Ascending aorta (tissue), 2 donors: ENCODE measurements at regions not wholly inside any gene's neighbourhood (a gene's known extent, or its start where the extent isn't known, plus 50 kb on each side); places are given as distances from the start of the nearest gene placed in this dataset.

Experiments used
- DNase-seq, 2 donors: peaks; one replicate each; pipeline ENCODE4 v3.0.0-alpha.2; 2019; ENCODE audit warnings: low spot score in 2 of 2
- H3K27ac ChIP-seq, 2 donors: fragments of 200-600 bp; sonication (generic); one replicate each; pipeline ENCODE4 v1.5.1; 2016 to 2017; ENCODE audit warnings: mild to moderate bottlenecking in 1 of 2
- H3K27me3 ChIP-seq: fragments of 200-600 bp; sonication (generic); one replicate; pipeline ENCODE4 v1.5.1; 2017
- H3K36me3 ChIP-seq, 2 donors: fragments of 200-600 bp; sonication (generic); one replicate each; pipeline ENCODE4 v1.5.1; 2016
- H3K4me1 ChIP-seq, 2 donors: fragments of 200-600 bp; sonication (generic); one replicate each; pipeline ENCODE4 v1.5.1; 2016 to 2017; ENCODE audit warnings: mild to moderate bottlenecking in 1 of 2
- H3K4me3 ChIP-seq, 2 donors: fragments of 200-600 bp; sonication (generic); one replicate each; pipeline ENCODE4 v1.5.1; 2016 to 2017; ENCODE audit warnings: mild to moderate bottlenecking in 1 of 2
- H3K9me3 ChIP-seq, 2 donors: fragments of 200-600 bp; sonication (generic); one replicate each; pipeline ENCODE4 v1.5.1; 2016
- intact Hi-C: fragments of 100-400 bp; cut with DNase I; formaldehyde crosslinking; loops from one replicate; pipeline ENCODE4 v1.15.1; 2023
- TF ChIP-seq, protein P1 (sequence below), 3 experiments: fragments of 200-600 bp in 2 of 3; fragments of 450-650 bp in 1 of 3; sonication (generic) in 2 of 3; IDR thresholded peaks; one replicate each; pipeline ENCODE4 v1.5.1; 2016 to 2019; ENCODE audit warnings: antibody characterized with exemption in 3 of 3, mild to moderate bottlenecking in 1 of 3, moderate library complexity in 1 of 3

- Histone ChIP-seq H3K27ac (no peak overlapping the region), H3K4me3 (no peak overlapping the region), H3K4me1 (no peaks in the 10 kb centered on the region), H3K36me3 (no peaks in the 10 kb centered on the region), H3K9me3 (no peaks in the 10 kb centered on the region), H3K27me3 (no peaks in the 10 kb centered on the region)
- DNase-seq = no peak
- intact Hi-C loops = no loop called here
- TF ChIP-seq, protein P1, sequence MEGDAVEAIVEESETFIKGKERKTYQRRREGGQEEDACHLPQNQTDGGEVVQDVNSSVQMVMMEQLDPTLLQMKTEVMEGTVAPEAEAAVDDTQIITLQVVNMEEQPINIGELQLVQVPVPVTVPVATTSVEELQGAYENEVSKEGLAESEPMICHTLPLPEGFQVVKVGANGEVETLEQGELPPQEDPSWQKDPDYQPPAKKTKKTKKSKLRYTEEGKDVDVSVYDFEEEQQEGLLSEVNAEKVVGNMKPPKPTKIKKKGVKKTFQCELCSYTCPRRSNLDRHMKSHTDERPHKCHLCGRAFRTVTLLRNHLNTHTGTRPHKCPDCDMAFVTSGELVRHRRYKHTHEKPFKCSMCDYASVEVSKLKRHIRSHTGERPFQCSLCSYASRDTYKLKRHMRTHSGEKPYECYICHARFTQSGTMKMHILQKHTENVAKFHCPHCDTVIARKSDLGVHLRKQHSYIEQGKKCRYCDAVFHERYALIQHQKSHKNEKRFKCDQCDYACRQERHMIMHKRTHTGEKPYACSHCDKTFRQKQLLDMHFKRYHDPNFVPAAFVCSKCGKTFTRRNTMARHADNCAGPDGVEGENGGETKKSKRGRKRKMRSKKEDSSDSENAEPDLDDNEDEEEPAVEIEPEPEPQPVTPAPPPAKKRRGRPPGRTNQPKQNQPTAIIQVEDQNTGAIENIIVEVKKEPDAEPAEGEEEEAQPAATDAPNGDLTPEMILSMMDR (IDR thresholded peaks at IDR 0.05) = no peak
These were observed 106.3 kb downstream of the HNRNPD start for GRCh38 chr4:82267506-82267905.

DNA sequence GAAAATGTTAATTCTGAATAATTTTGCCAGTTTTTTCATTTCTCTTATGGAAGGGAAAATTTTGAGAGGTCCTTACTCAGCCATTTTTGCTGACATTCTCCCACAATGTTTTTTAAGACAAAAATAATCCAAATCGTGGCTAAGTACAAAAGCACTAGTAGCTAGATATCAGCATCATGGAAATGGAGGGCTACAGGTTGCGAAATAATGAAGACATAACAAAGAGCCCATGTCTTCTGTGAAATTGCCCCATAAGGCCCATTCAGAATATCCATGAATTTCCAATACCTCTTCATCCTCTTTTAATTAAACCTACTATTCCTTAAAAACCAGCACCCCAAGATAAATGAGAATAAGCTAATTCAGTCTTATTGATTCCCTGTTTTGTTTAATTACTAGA lies 107.4 kb downstream of the HNRNPD start:
- no peaks in the 10 kb centered on the region for H3K4me1 ChIP-seq
- H3K9me3 ChIP-seq = no peaks in the 10 kb centered on the region
- H3K27ac ChIP-seq = no peak overlapping the region
- TF ChIP-seq, protein P1 (IDR thresholded peaks at IDR 0.05) = no peak
- no peak overlapping the region for H3K4me3 ChIP-seq
- DNase-seq = no peak
- H3K36me3 ChIP-seq = no peaks in the 10 kb centered on the region
- intact Hi-C loops = no loop called here
- no peaks in the 10 kb centered on the region for H3K27me3 ChIP-seq

DNA sequence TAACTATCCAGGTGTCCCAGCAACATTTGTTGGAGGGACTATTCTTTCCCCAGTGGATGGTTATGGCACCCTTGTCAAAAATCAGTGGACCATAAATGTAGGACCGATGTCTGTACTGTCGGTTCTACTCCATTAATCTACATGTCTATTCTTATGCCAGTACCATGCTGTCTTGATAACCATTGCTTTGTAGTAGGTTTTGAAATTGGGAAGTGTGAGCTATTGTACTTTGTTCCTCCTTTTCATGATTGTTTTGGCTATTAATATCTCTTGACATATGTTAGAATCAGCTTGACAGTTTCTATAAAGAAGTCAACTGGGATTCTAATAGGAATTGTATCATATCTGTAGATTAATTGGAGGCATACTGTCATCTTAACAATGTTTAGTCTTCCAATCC lies 112.7 kb downstream of the HNRNPD start:
- no peak for DNase-seq
- H3K27ac ChIP-seq = no peak overlapping the region
- H3K4me1 ChIP-seq = no peaks in the 10 kb centered on the region
- TF ChIP-seq, protein P1 (IDR thresholded peaks at IDR 0.05) = no peak
- no peaks in the 10 kb centered on the region for H3K36me3 ChIP-seq
- no peaks in the 10 kb centered on the region for H3K27me3 ChIP-seq
- no peak overlapping the region for H3K4me3 ChIP-seq
- H3K9me3 ChIP-seq = no peaks in the 10 kb centered on the region
- intact Hi-C loops = no loop called here

- Histone ChIP-seq H3K27me3 (no peaks in the 10 kb centered on the region), H3K36me3 (no peaks in the 10 kb centered on the region), H3K27ac (no peak overlapping the region), H3K4me3 (no peak overlapping the region), H3K4me1 (no peaks in the 10 kb centered on the region), H3K9me3 (no peaks in the 10 kb centered on the region)
- DNase-seq = no peak
- intact Hi-C loops = no loop called here
- TF ChIP-seq, protein P1 (IDR thresholded peaks at IDR 0.05) = no peak
These were observed 113.2 kb downstream of the HNRNPD start for GRCh38 chr4:82260632-82261031.

GRCh38 chr4:82256718-82257117 lies 117.1 kb downstream of the HNRNPD start:
- no peaks in the 10 kb centered on the region for H3K4me1 ChIP-seq
- no peaks in the 10 kb centered on the region for H3K27me3 ChIP-seq
- no peak overlapping the region for H3K4me3 ChIP-seq
- intact Hi-C loops = no loop called here
- no peak for DNase-seq
- TF ChIP-seq, protein P1 (IDR thresholded peaks at IDR 0.05) = no peak
- H3K9me3 ChIP-seq = no peaks in the 10 kb centered on the region
- H3K27ac ChIP-seq = no peak overlapping the region
- H3K36me3 ChIP-seq = no peaks in the 10 kb centered on the region

DNA sequence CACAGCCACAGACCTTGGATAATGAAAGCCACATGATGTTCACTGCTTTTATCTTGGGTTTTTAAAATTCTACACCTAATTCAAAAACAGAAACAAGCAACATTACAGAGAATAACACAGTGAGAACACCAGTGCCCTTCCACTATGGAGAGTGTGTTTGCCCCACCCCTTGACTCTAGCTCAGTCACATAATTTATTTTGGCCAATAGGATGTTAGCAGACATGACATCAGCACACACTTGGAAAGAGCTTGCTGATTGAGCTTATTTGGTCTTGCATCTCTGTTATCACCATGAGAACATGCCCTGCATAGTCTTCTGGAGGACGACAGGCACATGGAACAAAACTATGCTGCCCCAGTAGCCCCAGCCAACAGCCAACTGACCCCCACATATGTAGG lies 118.1 kb downstream of the HNRNPD start:
- H3K27ac ChIP-seq = no peak overlapping the region

More for the DNA sequence above, 118.1 kb downstream of the HNRNPD start:
- Histone ChIP-seq H3K4me1 (no peaks in the 10 kb centered on the region), H3K4me3 (no peak overlapping the region), H3K9me3 (no peaks in the 10 kb centered on the region), H3K36me3 (no peaks in the 10 kb centered on the region), H3K27me3 (no peaks in the 10 kb centered on the region)
- no peak for DNase-seq
- intact Hi-C loops = no loop called here
- TF ChIP-seq, protein P1 (IDR thresholded peaks at IDR 0.05) = no peak
